ENCODE measurements at regions not wholly inside any gene's neighbourhood (a gene's known extent, or its start where the extent isn't known, plus 50 kb on each side); places are given as distances from the start of the nearest gene placed in this dataset.

GRCh38 chr14:32254952-32255679 is 52.0 kb upstream of the RNU6-8 start:
- ATAC-seq (replicated peaks) = peak; percentile 55
- no peak overlapping the region for H3K4me3 Mint-ChIP-seq
- no peaks in the 10 kb centered on the region for H3K9me3 Mint-ChIP-seq
- no peaks in the 10 kb centered on the region for H3K27me3 Mint-ChIP-seq
- H3K27ac Mint-ChIP-seq = no peak overlapping the region
- H3K4me1 Mint-ChIP-seq = peaks cover 10% of the 10 kb centered on the region
- H3K36me3 Mint-ChIP-seq (ENCODE audit: low read depth) = no peaks in the 10 kb centered on the region

GRCh38 chr14:32255789-32256188 is 52.7 kb upstream of the RNU6-8 start:
- Mint-ChIP-seq H3K9me3 (no peaks in the 10 kb centered on the region), H3K4me3 (no peak overlapping the region), H3K27ac (no peak overlapping the region), H3K4me1 (peaks cover 11% of the 10 kb centered on the region), H3K27me3 (no peaks in the 10 kb centered on the region), H3K36me3 (ENCODE audit: low read depth) (no peaks in the 10 kb centered on the region)
- ATAC-seq (replicated peaks) = no peak

- Mint-ChIP-seq H3K27ac (no peak overlapping the region), H3K36me3 (ENCODE audit: low read depth) (no peaks in the 10 kb centered on the region), H3K27me3 (no peaks in the 10 kb centered on the region), H3K4me3 (no peak overlapping the region), H3K9me3 (no peaks in the 10 kb centered on the region), H3K4me1 (peaks cover 11% of the 10 kb centered on the region)
- ATAC-seq (replicated peaks) = no peak
These were observed 53.5 kb upstream of the RNU6-8 start for GRCh38 chr14:32256576-32256975.

GRCh38 chr14:32258336-32258993 is 55.4 kb upstream of the RNU6-8 start:
- Mint-ChIP-seq H3K4me1 (peaks cover 11% of the 10 kb centered on the region), H3K27ac (no peak overlapping the region), H3K27me3 (no peaks in the 10 kb centered on the region), H3K4me3 (no peak overlapping the region), H3K36me3 (ENCODE audit: low read depth) (no peaks in the 10 kb centered on the region), H3K9me3 (no peaks in the 10 kb centered on the region)
- no peak for ATAC-seq (replicated peaks)

- Mint-ChIP-seq H3K4me1 (peaks cover 11% of the 10 kb centered on the region), H3K36me3 (ENCODE audit: low read depth) (no peaks in the 10 kb centered on the region), H3K4me3 (peak overlapping the region; percentile 11), H3K27me3 (no peaks in the 10 kb centered on the region), H3K9me3 (peaks cover 8% of the 10 kb centered on the region), H3K27ac (peak overlapping the region; percentile 72)
- peak; percentile 89 for ATAC-seq (replicated peaks)
These were observed 56.4 kb upstream of the RNU6-8 start for GRCh38 chr14:32259368-32260013.

- Mint-ChIP-seq H3K4me1 (peaks cover 11% of the 10 kb centered on the region), H3K27me3 (no peaks in the 10 kb centered on the region), H3K27ac (no peak overlapping the region), H3K9me3 (peaks cover 8% of the 10 kb centered on the region), H3K4me3 (no peak overlapping the region), H3K36me3 (ENCODE audit: low read depth) (no peaks in the 10 kb centered on the region)
- no peak for ATAC-seq (replicated peaks)
These were observed 61.0 kb upstream of the RNU6-8 start for GRCh38 chr14:32263939-32264567.

GRCh38 chr14:32265584-32265983 is 62.5 kb upstream of the RNU6-8 start:
- no peaks in the 10 kb centered on the region for H3K4me1 Mint-ChIP-seq
- no peak overlapping the region for H3K4me3 Mint-ChIP-seq
- ATAC-seq (replicated peaks) = no peak
- H3K36me3 Mint-ChIP-seq (ENCODE audit: low read depth) = no peaks in the 10 kb centered on the region
- no peaks in the 10 kb centered on the region for H3K27me3 Mint-ChIP-seq
- H3K27ac Mint-ChIP-seq = no peak overlapping the region
- peaks cover 8% of the 10 kb centered on the region for H3K9me3 Mint-ChIP-seq

GRCh38 chr14:32277998-32278397 is 51.1 kb upstream of the AKAP6 start:
- no peak overlapping the region for H3K27ac Mint-ChIP-seq
- H3K27me3 Mint-ChIP-seq = peaks cover 14% of the 10 kb centered on the region
- H3K9me3 Mint-ChIP-seq = peaks cover 16% of the 10 kb centered on the region
- H3K36me3 Mint-ChIP-seq (ENCODE audit: low read depth) = no peaks in the 10 kb centered on the region
- ATAC-seq (replicated peaks) = no peak
- no peak overlapping the region for H3K4me3 Mint-ChIP-seq
- no peaks in the 10 kb centered on the region for H3K4me1 Mint-ChIP-seq

Data from activated T-helper 17 cell treated with anti-CD3 and anti-CD28 coated beads, Interleukin-2, amount 50 U/mL, for 72 hours (primary cell).